Muscle layer of colon (tissue), 2 donors: ENCODE measurements at regions not wholly inside any gene's neighbourhood (a gene's known extent, or its start where the extent isn't known, plus 50 kb on each side); places are given as distances from the start of the nearest gene placed in this dataset.

ENCODE experiments used
- H3K27ac ChIP-seq: one replicate; pipeline ENCODE4 v1.7.0; 2013; ENCODE audit warnings: low read depth, mild to moderate bottlenecking, low read length, moderate library complexity
- H3K27me3 ChIP-seq, 2 donors: one replicate each; pipeline ENCODE4 v1.7.0; 2013; ENCODE audit warnings: low read length in 2 of 2, mild to moderate bottlenecking in 2 of 2; ENCODE audit not compliant: insufficient read depth in 2 of 2, control insufficient read depth in 1 of 2
- H3K36me3 ChIP-seq: one replicate; pipeline ENCODE4 v1.7.0; 2013; ENCODE audit warnings: mild to moderate bottlenecking, low read length; ENCODE audit not compliant: insufficient read depth
- H3K4me1 ChIP-seq: one replicate; pipeline ENCODE4 v1.7.0; 2013; ENCODE audit warnings: mild to moderate bottlenecking, low read length; ENCODE audit not compliant: insufficient read depth
- H3K4me3 ChIP-seq, 2 donors: one replicate each; pipeline ENCODE4 v1.7.0; 2013; ENCODE audit warnings: low read length in 2 of 2, low read depth in 1 of 2, mild to moderate bottlenecking in 1 of 2, moderate library complexity in 1 of 2
- H3K9ac ChIP-seq: one replicate; pipeline ENCODE4 v1.7.0; 2013; ENCODE audit warnings: low read length
- H3K9me3 ChIP-seq: one replicate; pipeline ENCODE4 v1.7.0; 2013; ENCODE audit warnings: mild to moderate bottlenecking, low read length
- donor health status: abdominal sarcoma.
- donor health status: Adenocarcinoma of cecum.

- H3K9ac ChIP-seq, result no peak overlapping the region
- H3K4me1 ChIP-seq, result peaks cover 23% of the 10 kb centered on the region
- no peaks in the 10 kb centered on the region for H3K36me3 ChIP-seq
- H3K27me3 ChIP-seq, result no peaks in the 10 kb centered on the region
- no peaks in the 10 kb centered on the region for H3K9me3 ChIP-seq
- H3K4me3 ChIP-seq, result no peak overlapping the region
- no peak overlapping the region for H3K27ac ChIP-seq
These were observed 65.5 kb upstream of the NUP160 start for GRCh38 chr11:47913529-47914244.

DNA sequence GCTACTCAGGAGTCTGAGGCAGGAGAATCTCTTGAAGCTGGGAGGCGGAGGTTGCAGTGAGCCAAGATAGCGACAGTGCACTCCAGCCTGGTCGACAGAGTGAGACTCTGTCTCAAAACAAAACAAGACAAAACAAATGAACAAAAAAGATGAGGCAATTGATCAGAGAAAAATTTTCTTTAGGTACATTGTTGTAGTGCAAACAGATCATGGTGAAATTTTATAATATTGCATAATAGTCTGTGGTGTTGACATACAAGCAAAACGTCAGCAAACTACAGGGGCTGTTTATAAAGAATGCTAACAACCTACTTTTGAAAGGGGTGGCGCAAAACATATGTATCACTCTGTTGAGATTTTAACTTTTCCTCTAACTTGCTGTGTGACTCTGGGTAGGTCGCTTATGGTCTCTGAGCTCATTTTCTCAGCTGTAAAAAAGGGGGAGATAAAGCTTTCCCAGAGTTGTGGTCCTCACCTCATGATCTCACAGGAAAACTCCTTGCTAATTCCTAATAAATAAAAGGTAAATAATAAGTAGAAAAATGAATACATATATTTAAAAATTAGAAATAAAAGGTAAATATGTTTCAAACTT, 64.8 kb upstream of the NUP160 start:
- H3K27ac ChIP-seq, result no peak overlapping the region
- no peak overlapping the region for H3K9ac ChIP-seq
- no peaks in the 10 kb centered on the region for H3K27me3 ChIP-seq
- no peaks in the 10 kb centered on the region for H3K36me3 ChIP-seq
- peaks cover 18% of the 10 kb centered on the region for H3K4me1 ChIP-seq
- no peak overlapping the region for H3K4me3 ChIP-seq
- no peaks in the 10 kb centered on the region for H3K9me3 ChIP-seq

GRCh38 chr11:47911149-47911548, 63.0 kb upstream of the NUP160 start:
- Histone ChIP-seq H3K9me3 (no peaks in the 10 kb centered on the region), H3K9ac (no peak overlapping the region), H3K27me3 (no peaks in the 10 kb centered on the region), H3K4me1 (peaks cover 3% of the 10 kb centered on the region), H3K27ac (no peak overlapping the region), H3K4me3 (no peak overlapping the region), H3K36me3 (no peaks in the 10 kb centered on the region)

- H3K4me3 ChIP-seq, result no peak overlapping the region
- H3K4me1 ChIP-seq, result no peaks in the 10 kb centered on the region
- no peak overlapping the region for H3K9ac ChIP-seq
- H3K27ac ChIP-seq, result no peak overlapping the region
- H3K36me3 ChIP-seq, result no peaks in the 10 kb centered on the region
- no peaks in the 10 kb centered on the region for H3K27me3 ChIP-seq
- H3K9me3 ChIP-seq, result no peaks in the 10 kb centered on the region
These were observed 60.0 kb upstream of the NUP160 start for GRCh38 chr11:47908198-47908597.

DNA sequence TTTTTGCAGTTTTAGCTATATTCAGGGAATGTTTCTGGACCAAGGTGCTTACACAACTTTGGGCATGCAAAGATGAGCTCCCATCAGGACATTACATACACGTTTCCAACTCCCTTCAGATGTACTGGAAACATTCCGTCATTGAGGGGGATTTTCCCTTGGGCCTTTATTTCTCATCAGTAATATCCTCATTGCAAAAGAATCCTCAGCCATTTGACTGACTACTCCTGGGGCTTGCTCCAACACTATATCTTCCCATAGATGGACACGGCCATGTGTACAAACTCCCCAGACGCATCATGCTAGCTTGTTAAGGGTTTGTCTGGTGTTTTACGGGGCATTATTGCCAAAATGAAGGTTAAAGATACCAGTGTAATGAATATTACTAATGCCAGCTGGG, 59.3 kb upstream of the NUP160 start:
- no peaks in the 10 kb centered on the region for H3K36me3 ChIP-seq
- no peaks in the 10 kb centered on the region for H3K9me3 ChIP-seq
- no peak overlapping the region for H3K4me3 ChIP-seq
- H3K4me1 ChIP-seq, result no peaks in the 10 kb centered on the region
- H3K9ac ChIP-seq, result no peak overlapping the region
- no peak overlapping the region for H3K27ac ChIP-seq
- H3K27me3 ChIP-seq, result no peaks in the 10 kb centered on the region

DNA sequence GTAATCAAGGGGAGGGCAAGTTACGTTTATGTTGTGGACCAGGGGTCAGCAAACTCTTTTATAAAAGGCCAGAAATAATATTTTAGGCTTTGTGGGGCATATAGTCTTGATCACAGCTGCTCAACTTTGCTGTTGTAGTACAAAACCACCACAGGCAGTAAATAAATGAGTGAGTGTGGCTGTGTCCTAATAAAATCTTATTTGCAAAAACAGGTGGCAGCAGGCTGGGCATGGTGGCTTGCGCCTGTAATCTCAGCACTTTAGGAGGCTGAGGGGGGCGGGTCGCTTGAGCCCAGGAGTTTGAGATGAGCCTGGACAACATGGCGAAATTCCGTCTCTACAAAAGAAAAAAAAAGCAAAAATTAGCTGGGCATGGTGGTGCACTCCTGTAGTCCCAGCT, 57.9 kb upstream of the NUP160 start:
- Histone ChIP-seq H3K9ac (no peak overlapping the region), H3K9me3 (no peaks in the 10 kb centered on the region), H3K27me3 (no peaks in the 10 kb centered on the region), H3K27ac (no peak overlapping the region), H3K36me3 (no peaks in the 10 kb centered on the region), H3K4me1 (no peaks in the 10 kb centered on the region), H3K4me3 (no peak overlapping the region)

GRCh38 chr11:47905358-47906059, 57.4 kb upstream of the NUP160 start:
- Histone ChIP-seq H3K4me1 (no peaks in the 10 kb centered on the region), H3K9me3 (no peaks in the 10 kb centered on the region), H3K9ac (no peak overlapping the region), H3K27me3 (no peaks in the 10 kb centered on the region), H3K36me3 (no peaks in the 10 kb centered on the region), H3K4me3 (no peak overlapping the region), H3K27ac (no peak overlapping the region)

DNA sequence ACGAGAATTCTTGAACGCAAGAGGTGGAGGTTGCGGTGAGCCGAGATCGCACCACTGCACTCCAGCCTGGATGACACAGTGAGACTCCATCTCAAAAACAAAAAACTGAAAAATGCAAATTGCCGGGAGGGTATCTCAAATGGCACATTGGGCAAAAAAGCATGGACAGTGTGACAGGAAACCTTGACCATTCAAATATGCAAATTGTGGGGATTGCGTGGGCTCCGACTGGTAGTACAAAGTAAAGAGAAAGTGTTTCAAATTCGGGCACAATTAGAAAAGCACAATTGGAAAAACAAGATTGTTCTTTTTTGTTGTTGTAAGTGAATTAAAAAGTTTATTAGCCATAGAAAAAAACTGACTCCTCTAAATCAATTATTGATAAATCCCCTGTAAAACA, 56.7 kb upstream of the NUP160 start:
- Histone ChIP-seq H3K4me3 (no peak overlapping the region), H3K36me3 (no peaks in the 10 kb centered on the region), H3K9me3 (no peaks in the 10 kb centered on the region), H3K27ac (no peak overlapping the region), H3K9ac (no peak overlapping the region), H3K27me3 (no peaks in the 10 kb centered on the region), H3K4me1 (no peaks in the 10 kb centered on the region)

DNA sequence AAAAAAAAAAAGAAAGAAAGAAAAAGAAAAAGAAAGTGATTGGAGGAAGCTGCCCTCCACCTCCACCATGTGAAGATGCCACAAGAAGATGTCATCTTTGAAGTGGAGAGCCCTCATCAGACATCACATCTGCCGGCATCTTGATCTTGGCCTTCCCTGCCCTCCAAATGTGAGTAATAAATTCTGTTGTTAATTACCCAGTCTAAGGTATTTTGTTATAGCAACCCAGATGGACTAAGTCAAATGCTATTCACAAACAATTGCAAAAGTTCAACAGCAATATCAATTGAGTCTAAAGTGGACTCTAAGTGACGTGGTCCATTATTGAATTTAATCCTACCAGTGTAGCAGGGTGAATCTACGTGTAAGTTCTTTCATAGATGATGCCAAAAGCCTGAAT, 55.9 kb upstream of the NUP160 start:
- H3K4me3 ChIP-seq, result no peak overlapping the region
- H3K27me3 ChIP-seq, result no peaks in the 10 kb centered on the region
- H3K9ac ChIP-seq, result no peak overlapping the region
- no peaks in the 10 kb centered on the region for H3K4me1 ChIP-seq
- H3K36me3 ChIP-seq, result no peaks in the 10 kb centered on the region
- no peaks in the 10 kb centered on the region for H3K9me3 ChIP-seq
- no peak overlapping the region for H3K27ac ChIP-seq

DNA sequence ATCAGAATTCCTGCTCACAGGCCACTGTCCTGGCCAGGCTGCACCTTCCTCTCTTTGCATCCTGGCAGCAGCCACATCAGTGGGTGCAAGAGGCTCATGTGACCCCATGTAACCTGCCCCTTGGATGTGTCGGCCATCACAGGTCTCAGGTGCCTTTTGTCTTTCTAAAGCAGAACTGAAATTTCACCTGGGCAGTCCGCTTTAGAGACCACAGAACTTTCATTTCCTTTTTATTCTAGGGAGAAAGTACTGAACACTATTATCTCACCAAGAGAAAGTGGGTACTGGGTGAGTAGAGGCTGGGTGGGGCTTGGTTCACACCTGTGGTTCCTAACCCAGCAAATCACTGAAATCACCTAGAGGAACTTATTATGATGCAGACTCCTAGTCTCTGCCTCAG, 51.7 kb upstream of the NUP160 start:
- Histone ChIP-seq H3K9me3 (no peaks in the 10 kb centered on the region), H3K27ac (no peak overlapping the region), H3K36me3 (no peaks in the 10 kb centered on the region), H3K4me1 (no peaks in the 10 kb centered on the region), H3K4me3 (no peak overlapping the region), H3K9ac (no peak overlapping the region), H3K27me3 (no peaks in the 10 kb centered on the region)
